Keratinocyte (primary cell): ENCODE measurements at regions not wholly inside any gene's neighbourhood (a gene's known extent, or its start where the extent isn't known, plus 50 kb on each side); places are given as distances from the start of the nearest gene placed in this dataset.

Experiments used
- CTCF ChIP-seq, 3 experiments: IDR thresholded peaks in 1 of 3; conservative IDR thresholded peaks in 1 of 3; optimal IDR thresholded peaks in 1 of 3; 2 replicates in 2 of 3; 3 replicates in 1 of 3; pipeline versions ENCODE3 to v1.5.1; 2011; ENCODE audit warnings: low read length in 3 of 3, mild to moderate bottlenecking in 3 of 3, moderate library complexity in 2 of 3, control low read depth in 1 of 3, inconsistent platforms in 1 of 3; ENCODE audit not compliant: insufficient read depth in 2 of 3; ENCODE audit errors: extremely low read depth in 1 of 3
- EZH2 ChIP-seq: IDR thresholded peaks from one replicate; pipeline ENCODE4 v1.6.1; 2012; ENCODE audit warnings: inconsistent platforms, mild to moderate bottlenecking, low read length, moderate library complexity

GRCh38 chr11:91081440-91082043, 858.7 kb upstream of the CHORDC1 start:
- TF ChIP-seq CTCF (optimal IDR thresholded peaks at IDR 0.05 in 1 of 3, IDR thresholded peaks at IDR 0.05 in 1 of 3, conservative IDR thresholded peaks at IDR 0.05 in 1 of 3; ENCODE audit: extremely low read depth in 1 of 3, insufficient read depth in 2 of 3, low read length in 3 of 3) (no peak), EZH2 (no peak)
